ENCODE measurements at regions not wholly inside any gene's neighbourhood (a gene's known extent, or its start where the extent isn't known, plus 50 kb on each side); places are given as distances from the start of the nearest gene placed in this dataset.

GRCh38 chr5:2164586-2164985, 281.9 kb upstream of the IRX4 start:
- Histone ChIP-seq H3K4me1 (no peaks in the 10 kb centered on the region), H3K36me3 (ENCODE audit: insufficient read depth in 1 of 2, low read depth in 1 of 2) (no peaks in the 10 kb centered on the region), H3K4me3 (no peak overlapping the region), H3K27ac (no peak overlapping the region), H3K27me3 (ENCODE audit: insufficient read depth in 3 of 3, low read length in 2 of 3) (peaks cover 0 to 11% (median 5%) of the 10 kb centered on the region in 3 donors), H3K9me3 (no peaks in the 10 kb centered on the region)
- no peak for TF ChIP-seq CTCF (IDR thresholded peaks at IDR 0.05)
- 53 to 59% (median 59%) methylated on average over 13 of the region's 13 CpGs for WGBS, 3 donors
- ATAC-seq (no peak), DNase-seq (peak in 1 of 2 donors; percentile 8)
- intact Hi-C loops (cut with DNase I) = no loop called here

- no peaks in the 10 kb centered on the region for H3K9me3 ChIP-seq
- WGBS, 3 donors = 64 to 74% (median 73%) methylated on average over 16 of the region's 16 CpGs
- no peak for TF ChIP-seq CTCF (IDR thresholded peaks at IDR 0.05)
- no peak overlapping the region for H3K27ac ChIP-seq
- intact Hi-C loops (cut with DNase I) = no loop called here
- DNase-seq (peak in 1 of 2 donors; percentile 28), ATAC-seq (no peak)
- H3K27me3 ChIP-seq (ENCODE audit: insufficient read depth in 3 of 3, low read length in 2 of 3) = peaks cover 0 to 5% (median 4%) of the 10 kb centered on the region in 3 donors
- no peaks in the 10 kb centered on the region for H3K4me1 ChIP-seq
- H3K36me3 ChIP-seq (ENCODE audit: insufficient read depth in 1 of 2, low read depth in 1 of 2) = no peaks in the 10 kb centered on the region
- no peak overlapping the region for H3K4me3 ChIP-seq
Observed at GRCh38 chr5:2163940-2164490, 281.3 kb upstream of the IRX4 start.

DNA sequence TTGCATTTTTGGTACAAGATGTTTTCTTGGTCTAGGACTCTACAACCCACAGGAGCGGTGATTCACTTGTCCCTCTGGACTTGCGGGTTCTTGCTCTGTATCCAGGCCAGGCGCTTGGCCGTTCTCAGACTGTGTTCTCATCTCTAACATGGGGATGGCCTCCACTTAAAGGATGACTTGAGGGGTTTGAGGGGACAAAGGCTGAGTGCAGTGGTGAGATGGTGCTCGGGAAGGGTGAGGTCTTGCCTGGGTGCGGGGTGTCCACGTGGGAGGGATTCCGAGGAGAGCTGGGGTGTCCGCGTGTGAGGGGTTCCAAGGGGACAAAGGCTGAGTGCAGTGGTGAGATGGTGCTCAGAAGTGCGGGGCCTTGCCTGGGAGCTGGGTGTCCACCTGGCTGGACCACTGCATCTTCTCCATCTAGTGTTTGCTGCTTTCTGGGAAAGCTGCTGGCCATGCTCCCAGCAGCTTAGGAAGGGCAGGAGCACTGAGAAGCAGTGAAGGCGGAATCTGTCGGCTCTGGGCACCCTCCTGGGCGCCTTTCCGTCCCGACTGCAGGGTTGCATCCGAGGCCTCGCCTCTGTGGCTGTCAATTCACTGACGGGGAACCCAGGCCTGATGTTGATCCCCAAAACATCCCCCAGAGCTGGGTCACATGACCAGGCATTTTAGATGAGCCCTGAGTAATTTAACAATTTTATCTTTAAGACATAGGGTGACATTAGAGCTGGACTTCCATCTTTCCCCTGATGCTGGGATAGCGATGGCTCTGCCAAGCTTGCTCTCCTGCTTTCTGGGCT, 280.5 kb upstream of the IRX4 start:
- WGBS, 3 donors = 88 to 90% (median 89%) methylated on average over 18 to 20 of the region's 20 CpGs
- ATAC-seq (no peak), DNase-seq (peak in 1 of 2 donors; percentile 12)
- H3K4me1 ChIP-seq = no peaks in the 10 kb centered on the region
- no peak overlapping the region for H3K27ac ChIP-seq
- peaks cover 0 to 4% (median 2%) of the 10 kb centered on the region in 3 donors for H3K27me3 ChIP-seq (ENCODE audit: insufficient read depth in 3 of 3, low read length in 2 of 3)
- TF ChIP-seq CTCF (IDR thresholded peaks at IDR 0.05) = no peak
- H3K36me3 ChIP-seq (ENCODE audit: insufficient read depth in 1 of 2, low read depth in 1 of 2) = no peaks in the 10 kb centered on the region
- H3K9me3 ChIP-seq = no peaks in the 10 kb centered on the region
- H3K4me3 ChIP-seq = no peak overlapping the region
- intact Hi-C loops (cut with DNase I) = no loop called here

DNA sequence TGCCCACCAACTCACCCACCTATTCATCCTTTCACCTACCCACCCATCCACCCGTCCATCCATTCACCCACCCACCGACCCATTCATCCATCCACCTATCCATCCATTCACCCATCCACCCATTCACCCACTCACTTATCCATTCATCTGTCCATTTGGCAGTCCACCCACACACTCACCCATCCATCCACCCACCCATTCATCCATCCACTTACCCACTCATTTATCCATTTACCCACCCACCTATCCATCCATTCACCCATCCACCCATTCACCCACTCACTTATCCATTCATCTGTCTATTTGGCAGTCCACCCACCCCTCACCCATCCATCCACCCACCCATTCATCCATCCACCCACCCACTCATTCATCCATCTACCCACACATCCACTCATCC, 278.1 kb upstream of the IRX4 start:
- no peak for ATAC-seq
- Histone ChIP-seq H3K9me3 (no peaks in the 10 kb centered on the region), H3K4me1 (no peaks in the 10 kb centered on the region), H3K36me3 (ENCODE audit: insufficient read depth in 1 of 2, low read depth in 1 of 2) (no peaks in the 10 kb centered on the region), H3K27ac (no peak overlapping the region), H3K4me3 (no peak overlapping the region), H3K27me3 (ENCODE audit: insufficient read depth in 3 of 3, low read length in 2 of 3) (peaks cover 0 to 2% (median 0%) of the 10 kb centered on the region in 3 donors)
- intact Hi-C loops (cut with DNase I) = no loop called here
- TF ChIP-seq CTCF (IDR thresholded peaks at IDR 0.05) = no peak
- DNase-seq = no peak
- 89 to 96% (median 91%) methylated on average over 2 of the region's 2 CpGs for WGBS, 3 donors
